Sigmoid colon (tissue), 4 donors: ENCODE measurements at regions not wholly inside any gene's neighbourhood (a gene's known extent, or its start where the extent isn't known, plus 50 kb on each side); places are given as distances from the start of the nearest gene placed in this dataset.

Source experiments
- CTCF ChIP-seq, 4 experiments: fragments of 450-650 bp in 3 of 4; fragments of 200-600 bp in 1 of 4; IDR thresholded peaks; one replicate each; pipeline ENCODE4 v1.5.1; 2016 to 2019; ENCODE audit warnings: antibody characterized with exemption in 4 of 4, mild to moderate bottlenecking in 3 of 4, moderate library complexity in 2 of 4
- EP300 ChIP-seq, 4 donors: sonication (generic); formaldehyde crosslinking; IDR thresholded peaks; one replicate each; pipeline ENCODE4 v1.6.1; 2017; ENCODE audit warnings: antibody characterized with exemption in 4 of 4
- POLR2A ChIP-seq, 2 donors: fragments of 450-650 bp; IDR thresholded peaks; one replicate each; pipeline ENCODE4 v1.6.1; 2016; ENCODE audit warnings: antibody characterized with exemption in 2 of 2, mild to moderate bottlenecking in 2 of 2, moderate library complexity in 2 of 2

DNA sequence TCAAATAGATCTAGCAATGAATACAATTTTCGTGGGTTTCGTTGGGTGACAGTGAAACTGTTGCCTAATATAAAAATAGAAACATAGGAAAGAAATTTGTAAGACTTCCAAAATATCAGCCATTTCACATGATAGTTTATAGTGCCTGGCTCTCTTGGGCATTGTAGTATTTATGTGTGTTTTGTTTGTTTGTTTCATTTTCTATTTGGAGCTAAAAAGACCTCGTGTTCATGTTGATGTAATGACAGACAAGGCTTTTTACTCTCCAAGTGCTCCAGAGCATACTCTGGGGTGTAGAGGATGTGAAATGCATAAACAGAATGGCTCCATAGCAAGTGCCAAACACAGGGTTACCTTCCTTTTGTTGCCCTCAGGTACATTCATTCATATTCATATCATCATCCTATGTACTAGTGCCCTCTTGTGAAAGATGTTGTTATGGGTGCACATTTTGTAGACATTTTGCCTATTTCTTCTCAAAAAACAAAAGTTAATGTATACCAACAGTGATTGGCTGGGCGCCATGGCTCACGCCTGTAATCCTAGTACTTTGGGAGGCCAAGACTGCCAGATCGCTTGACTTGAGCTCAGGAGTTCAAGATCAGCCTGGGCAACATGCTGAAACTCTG is 100.7 kb upstream of the AMOT start:
- TF ChIP-seq CTCF (IDR thresholded peaks at IDR 0.05) (no peak), EP300 (IDR thresholded peaks at IDR 0.05) (no peak), POLR2A (IDR thresholded peaks at IDR 0.05) (no peak)
